Endodermal cell (in vitro differentiated cells): ENCODE measurements at regions not wholly inside any gene's neighbourhood (a gene's known extent, or its start where the extent isn't known, plus 50 kb on each side); places are given as distances from the start of the nearest gene placed in this dataset.

ENCODE experiments used
- DNase-seq: peaks from one replicate; pipeline ENCODE4 v3.0.0-alpha.2; 2017
- H3K27ac ChIP-seq: 2 replicates; pipeline ENCODE4 v1.5.1; 2013; ENCODE audit warnings: mild to moderate bottlenecking, low read depth, low read length, moderate library complexity
- H3K27me3 ChIP-seq: 2 replicates; pipeline ENCODE4 v1.6.1; 2013; ENCODE audit warnings: mild to moderate bottlenecking, low read length, moderate library complexity; ENCODE audit not compliant: insufficient read depth, control insufficient read depth, poor library complexity, severe bottlenecking
- H3K36me3 ChIP-seq: 2 replicates; pipeline ENCODE4 v1.7.0; 2013; ENCODE audit warnings: mild to moderate bottlenecking, low read length, moderate library complexity; ENCODE audit not compliant: control insufficient read depth, insufficient read depth
- H3K4me1 ChIP-seq: one replicate; pipeline ENCODE4 v1.7.0; 2013; ENCODE audit warnings: low read length; ENCODE audit not compliant: control insufficient read depth, insufficient read depth
- H3K4me3 ChIP-seq: 2 replicates; pipeline ENCODE4 v1.5.1; 2013; ENCODE audit warnings: mild to moderate bottlenecking, low read length, moderate library complexity
- H3K9ac ChIP-seq: 2 replicates; pipeline ENCODE4 v1.6.1; 2013; ENCODE audit warnings: mild to moderate bottlenecking, low read length, moderate library complexity; ENCODE audit not compliant: poor library complexity, severe bottlenecking; ENCODE audit errors: extremely low read depth
- H3K9me3 ChIP-seq: 2 replicates; pipeline ENCODE4 v1.6.1; 2013; ENCODE audit warnings: mild to moderate bottlenecking, low read length, moderate library complexity; ENCODE audit not compliant: control insufficient read depth
- H3K27ac Mint-ChIP-seq: 2 replicates; pipeline ENCODE4 v1.8.0; 2020; ENCODE audit warnings: mixed read lengths
- H3K27me3 Mint-ChIP-seq: 2 replicates; pipeline ENCODE4 v1.8.0; 2021; ENCODE audit warnings: mild to moderate bottlenecking, mixed read lengths; ENCODE audit not compliant: insufficient read depth
- H3K36me3 Mint-ChIP-seq: 2 replicates; pipeline ENCODE4 v1.8.0; 2020; ENCODE audit warnings: low read depth, mixed read lengths
- H3K4me1 Mint-ChIP-seq: 2 replicates; pipeline ENCODE4 v1.8.0; 2020; ENCODE audit warnings: mixed read lengths
- H3K4me3 Mint-ChIP-seq: 2 replicates; pipeline ENCODE4 v1.8.0; 2020; ENCODE audit warnings: mild to moderate bottlenecking, moderate library complexity, mixed read lengths
- H3K9me3 Mint-ChIP-seq: 2 replicates; pipeline ENCODE4 v1.8.0; 2020; ENCODE audit warnings: mild to moderate bottlenecking, mixed read lengths
- CTCF ChIP-seq: fragments of 200-600 bp; sonication (generic); conservative IDR thresholded peaks from 2 replicates; pipeline ENCODE4 v1.5.0; 2021; ENCODE audit warnings: antibody characterized with exemption, mild to moderate bottlenecking
- WGBS, 2 experiments: methylation state at CpG; one replicate each; pipeline versions ENCODE4 v1.1.5 to v1.1.7; 2013; ENCODE audit warnings: missing lambda C conversion rate in 2 of 2, mixed read lengths in 1 of 2; ENCODE audit not compliant: insufficient coverage in 1 of 2, insufficient read length in 1 of 2; 5-methylcytosine and 5-hydroxymethylcytosine counted together

GRCh38 chr3:38916706-38917105 lies 100.7 kb upstream of the SCN10A start:
- Mint-ChIP-seq H3K9me3 (peaks cover 1% of the 10 kb centered on the region), H3K4me1 (no peaks in the 10 kb centered on the region), H3K36me3 (no peaks in the 10 kb centered on the region), H3K27ac (no peak overlapping the region), H3K27me3 (peaks cover 9% of the 10 kb centered on the region), H3K4me3 (no peak overlapping the region)
- Histone ChIP-seq H3K27ac (no peak overlapping the region), H3K9me3 (no peaks in the 10 kb centered on the region), H3K4me3 (no peak overlapping the region), H3K27me3 (peaks cover 8% of the 10 kb centered on the region), H3K36me3 (no peaks in the 10 kb centered on the region), H3K4me1 (no peaks in the 10 kb centered on the region), H3K9ac (no peak overlapping the region)
- WGBS, 2 experiments, result 90% methylated on average over 1 of the region's 1 CpG; no CpG with 5 or more reads in 1 of the 2 experiments
- TF ChIP-seq CTCF, result no peak
- DNase-seq, result no peak

- no peaks in the 10 kb centered on the region for H3K36me3 Mint-ChIP-seq
- Histone ChIP-seq H3K4me3 (no peak overlapping the region), H3K9ac (no peak overlapping the region), H3K9me3 (no peaks in the 10 kb centered on the region), H3K4me1 (no peaks in the 10 kb centered on the region), H3K36me3 (no peaks in the 10 kb centered on the region), H3K27me3 (peaks cover 6% of the 10 kb centered on the region), H3K27ac (no peak overlapping the region)
- H3K27ac Mint-ChIP-seq, result no peak overlapping the region
- no peak for TF ChIP-seq CTCF
- H3K4me3 Mint-ChIP-seq, result no peak overlapping the region
- no peak for DNase-seq
- peaks cover 9% of the 10 kb centered on the region for H3K27me3 Mint-ChIP-seq
- WGBS, 2 experiments, result 72% methylated on average over 1 of the region's 1 CpG; no CpG with 5 or more reads in 1 of the 2 experiments
- H3K9me3 Mint-ChIP-seq, result no peaks in the 10 kb centered on the region
- no peaks in the 10 kb centered on the region for H3K4me1 Mint-ChIP-seq
These were observed 91.4 kb upstream of the SCN10A start for GRCh38 chr3:38907426-38907825.

- Histone ChIP-seq H3K4me3 (no peak overlapping the region), H3K4me1 (no peaks in the 10 kb centered on the region), H3K9ac (no peak overlapping the region), H3K9me3 (no peaks in the 10 kb centered on the region), H3K36me3 (no peaks in the 10 kb centered on the region), H3K27me3 (no peaks in the 10 kb centered on the region), H3K27ac (no peak overlapping the region)
- 93 to 100% methylated on average over 2 to 4 of the region's 4 CpGs for WGBS, 2 experiments
- H3K4me1 Mint-ChIP-seq, result no peaks in the 10 kb centered on the region
- no peaks in the 10 kb centered on the region for H3K9me3 Mint-ChIP-seq
- no peak for DNase-seq
- no peaks in the 10 kb centered on the region for H3K36me3 Mint-ChIP-seq
- no peak overlapping the region for H3K27ac Mint-ChIP-seq
- no peak overlapping the region for H3K4me3 Mint-ChIP-seq
- H3K27me3 Mint-ChIP-seq, result peaks cover 3% of the 10 kb centered on the region
- TF ChIP-seq CTCF, result no peak
These were observed 74.4 kb upstream of the SCN10A start for GRCh38 chr3:38890426-38890825.
